Mucosa of gallbladder (tissue), 1 donor: ENCODE measurements at regions not wholly inside any gene's neighbourhood (a gene's known extent, or its start where the extent isn't known, plus 50 kb on each side); places are given as distances from the start of the nearest gene placed in this dataset.

Source experiments
- DNase-seq: peaks from one replicate; pipeline ENCODE4 v3.0.0-alpha.2; 2020; ENCODE audit warnings: low spot score
- donor health status: DM: no; HTN: no; CAD: no.

- DNase-seq = no peak
Observed at GRCh38 chr15:96262549-96263489, 67.7 kb upstream of the NR2F2 start.

- DNase-seq = peak; percentile 91
Observed at GRCh38 chr15:96264351-96264798, 66.1 kb upstream of the NR2F2 start.

- DNase-seq = peak; percentile 81
Observed at GRCh38 chr15:96264801-96265515, 65.5 kb upstream of the NR2F2 start.

GRCh38 chr15:96266456-96266855 is 64.0 kb upstream of the NR2F2 start:
- DNase-seq = no peak

- no peak for DNase-seq
Observed at GRCh38 chr15:96267463-96267862, 63.0 kb upstream of the NR2F2 start.

- no peak for DNase-seq
Observed at GRCh38 chr15:96268442-96269204, 61.9 kb upstream of the NR2F2 start.

GRCh38 chr15:96270581-96271172 is 59.8 kb upstream of the NR2F2 start:
- no peak for DNase-seq

GRCh38 chr15:96272427-96272826 is 58.1 kb upstream of the NR2F2 start:
- no peak for DNase-seq

GRCh38 chr15:96273317-96274086 is 57.0 kb upstream of the NR2F2 start:
- no peak for DNase-seq

- DNase-seq = no peak
Observed at GRCh38 chr15:96274087-96274440, 56.4 kb upstream of the NR2F2 start.

- no peak for DNase-seq
Observed at GRCh38 chr15:96274698-96275097, 55.8 kb upstream of the NR2F2 start.

GRCh38 chr15:96276438-96277210 is 53.9 kb upstream of the NR2F2 start:
- DNase-seq = no peak
